ENCODE measurements at regions not wholly inside any gene's neighbourhood (a gene's known extent, or its start where the extent isn't known, plus 50 kb on each side); places are given as distances from the start of the nearest gene placed in this dataset.

DNA sequence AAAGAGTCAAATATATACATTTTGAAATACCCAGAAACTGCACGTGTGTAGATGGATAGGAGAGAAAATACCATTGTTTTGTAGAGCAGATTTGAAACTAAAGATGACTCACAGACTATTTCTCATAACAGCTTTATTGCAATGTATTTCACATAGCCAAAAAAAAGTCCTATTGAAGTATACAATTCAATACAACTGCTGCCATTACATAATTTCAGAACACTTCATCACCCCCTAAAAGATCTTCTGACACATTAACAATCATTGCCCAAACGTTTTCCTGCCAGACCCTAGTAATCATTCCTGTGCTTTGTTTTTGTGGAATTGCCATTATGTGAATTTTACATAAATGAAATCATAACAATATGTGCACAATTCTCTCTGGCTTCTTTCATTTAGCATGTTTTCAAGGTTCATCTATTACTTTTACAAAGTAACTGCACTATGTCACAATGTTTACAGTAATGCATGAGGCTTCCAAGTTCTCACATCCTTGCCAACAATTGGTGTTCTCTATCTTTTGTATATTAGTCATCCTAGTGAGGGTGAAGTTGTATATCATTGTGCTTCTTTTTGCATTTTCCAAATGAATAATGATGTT lies 378.6 kb upstream of the CWC22 start:
- TF ChIP-seq, protein P1, sequence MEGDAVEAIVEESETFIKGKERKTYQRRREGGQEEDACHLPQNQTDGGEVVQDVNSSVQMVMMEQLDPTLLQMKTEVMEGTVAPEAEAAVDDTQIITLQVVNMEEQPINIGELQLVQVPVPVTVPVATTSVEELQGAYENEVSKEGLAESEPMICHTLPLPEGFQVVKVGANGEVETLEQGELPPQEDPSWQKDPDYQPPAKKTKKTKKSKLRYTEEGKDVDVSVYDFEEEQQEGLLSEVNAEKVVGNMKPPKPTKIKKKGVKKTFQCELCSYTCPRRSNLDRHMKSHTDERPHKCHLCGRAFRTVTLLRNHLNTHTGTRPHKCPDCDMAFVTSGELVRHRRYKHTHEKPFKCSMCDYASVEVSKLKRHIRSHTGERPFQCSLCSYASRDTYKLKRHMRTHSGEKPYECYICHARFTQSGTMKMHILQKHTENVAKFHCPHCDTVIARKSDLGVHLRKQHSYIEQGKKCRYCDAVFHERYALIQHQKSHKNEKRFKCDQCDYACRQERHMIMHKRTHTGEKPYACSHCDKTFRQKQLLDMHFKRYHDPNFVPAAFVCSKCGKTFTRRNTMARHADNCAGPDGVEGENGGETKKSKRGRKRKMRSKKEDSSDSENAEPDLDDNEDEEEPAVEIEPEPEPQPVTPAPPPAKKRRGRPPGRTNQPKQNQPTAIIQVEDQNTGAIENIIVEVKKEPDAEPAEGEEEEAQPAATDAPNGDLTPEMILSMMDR (IDR thresholded peaks at IDR 0.05) = no peak
- TF ChIP-seq POLR2AphosphoS5 (IDR thresholded peaks at IDR 0.05) (peak; percentile 81 to 97 (median 92)), POLR2A (IDR thresholded peaks at IDR 0.05) (no peak)

Data from sigmoid colon (tissue), 4 donors.